A549 (cell line): ENCODE measurements at regions not wholly inside any gene's neighbourhood (a gene's known extent, or its start where the extent isn't known, plus 50 kb on each side); places are given as distances from the start of the nearest gene placed in this dataset.
"Not testable (repeated sequence)": the region's sequence is repeated elsewhere in the genome, so short reads cannot be mapped to it uniquely, and the experiment has no call there.

Source experiments
- CTCF ChIP-seq: fragments of >200 bp; sonication (Bioruptor Twin); formaldehyde crosslinking; IDR thresholded peaks from 3 replicates; pipeline ENCODE4 v1.5.1; 2016
- POLR2A ChIP-seq: IDR thresholded peaks from 2 replicates; pipeline ENCODE4 v1.6.1; 2012; ENCODE audit warnings: mild to moderate bottlenecking, low read length

- TF ChIP-seq CTCF, POLR2A: not testable (repeated sequence)
These were observed 111.4 kb upstream of the MAP2 start for GRCh38 chr2:209312450-209312849.
